ENCODE measurements at regions not wholly inside any gene's neighbourhood (a gene's known extent, or its start where the extent isn't known, plus 50 kb on each side); places are given as distances from the start of the nearest gene placed in this dataset.

DNA sequence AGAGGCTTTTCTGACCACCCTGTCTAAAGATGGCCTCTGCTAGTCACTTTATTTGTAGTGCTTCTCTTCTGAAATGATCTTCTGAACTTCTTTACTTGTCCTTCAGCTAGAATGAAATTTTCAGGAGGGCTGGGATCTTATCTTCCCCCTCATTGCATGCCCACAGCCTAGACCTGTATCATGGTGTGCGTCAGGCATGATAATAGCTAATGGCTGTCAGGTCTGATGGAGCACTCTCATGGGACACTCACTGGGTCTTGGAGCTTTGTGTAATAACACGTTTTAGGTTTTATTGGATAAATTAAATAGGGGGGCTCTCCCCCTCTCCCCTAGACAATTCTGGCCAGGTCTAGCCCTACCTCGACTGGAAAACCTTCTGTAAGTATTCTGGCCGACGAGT, 97.1 kb upstream of the NRXN3 start:
- DNase-seq (ENCODE audit: low read depth): no peak

DNA sequence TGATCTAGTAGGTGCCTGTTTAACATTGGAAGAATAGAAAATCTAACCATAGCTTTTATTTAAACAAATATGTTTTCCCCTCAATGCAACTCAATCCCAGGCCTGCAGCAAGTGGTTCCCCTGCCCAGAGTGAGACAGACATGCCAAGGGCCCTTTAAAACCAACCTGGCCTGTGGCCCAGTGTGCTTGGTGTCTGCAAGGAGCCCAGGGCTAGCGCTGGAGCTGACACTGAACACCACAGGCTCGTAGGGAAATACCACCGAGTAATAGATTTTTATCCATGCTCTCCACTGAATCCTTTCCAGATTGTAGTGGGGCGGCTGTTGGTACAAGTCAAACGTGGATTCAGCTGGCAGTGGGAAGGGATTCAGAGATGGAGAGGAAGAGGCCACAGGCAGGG, 95.6 kb upstream of the NRXN3 start:
- DNase-seq (ENCODE audit: low read depth): no peak

DNA sequence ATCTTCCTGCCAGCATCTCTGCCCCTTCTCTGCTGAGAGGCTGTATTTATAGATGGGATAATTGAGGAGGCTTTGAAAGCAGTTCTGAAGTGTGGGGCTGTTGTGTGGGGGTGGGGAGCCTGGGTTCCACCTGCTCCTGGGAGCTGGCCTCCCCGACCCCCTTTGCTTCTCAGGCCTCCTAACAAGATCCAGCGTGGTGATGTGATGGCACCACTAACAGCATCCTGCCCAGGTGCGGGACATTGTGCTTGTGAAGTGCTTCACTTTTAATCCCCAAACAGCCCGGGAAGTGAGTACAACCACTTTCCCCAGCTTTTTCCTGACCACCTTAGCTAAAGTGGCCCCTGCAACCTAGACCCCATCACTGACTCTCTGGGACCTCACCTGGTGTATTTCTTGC, 95.1 kb upstream of the NRXN3 start:
- no peak for DNase-seq (ENCODE audit: low read depth)

GRCh38 chr14:78075555-78076277, 94.5 kb upstream of the NRXN3 start:
- no peak for DNase-seq (ENCODE audit: low read depth)

DNA sequence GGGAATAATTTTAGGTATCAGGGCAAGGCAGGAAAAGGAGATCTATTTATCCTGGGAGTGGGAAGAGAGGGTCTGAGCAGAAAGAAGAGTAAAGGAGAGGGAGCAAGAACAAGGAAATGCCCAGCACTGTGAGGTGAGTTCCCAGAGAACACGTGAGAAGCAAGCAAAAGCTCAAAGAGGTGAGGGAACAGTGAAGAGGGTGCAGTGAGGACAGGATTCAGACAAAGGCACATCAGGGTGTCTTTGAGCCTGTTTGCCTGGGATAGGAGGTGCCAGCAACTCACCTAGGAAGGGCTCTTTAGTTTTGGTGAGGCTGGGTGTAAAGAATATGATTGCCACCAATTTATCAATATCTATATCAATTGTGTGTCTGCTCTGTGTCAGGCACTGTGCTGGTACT, 88.9 kb upstream of the NRXN3 start:
- no peak for DNase-seq (ENCODE audit: low read depth)

DNA sequence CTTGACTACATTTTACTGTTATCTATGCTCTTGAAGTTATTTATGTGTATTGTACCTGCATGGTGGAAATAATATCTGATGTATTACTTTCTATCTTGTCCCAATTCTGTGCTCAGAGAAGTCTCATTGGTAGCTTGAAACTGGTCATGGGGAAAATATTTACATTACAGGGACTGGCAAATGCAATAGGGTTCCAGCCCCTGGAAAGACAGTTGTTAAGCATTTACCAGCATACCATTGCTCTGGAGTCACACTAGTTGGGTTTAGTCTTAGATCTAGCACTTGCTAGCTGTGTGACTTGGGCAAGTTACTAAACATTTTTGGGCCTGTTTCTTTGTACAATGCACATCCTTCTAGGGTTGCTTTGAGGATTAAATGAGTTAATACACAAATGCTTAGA, 86.3 kb upstream of the NRXN3 start:
- DNase-seq (ENCODE audit: low read depth): no peak

DNA sequence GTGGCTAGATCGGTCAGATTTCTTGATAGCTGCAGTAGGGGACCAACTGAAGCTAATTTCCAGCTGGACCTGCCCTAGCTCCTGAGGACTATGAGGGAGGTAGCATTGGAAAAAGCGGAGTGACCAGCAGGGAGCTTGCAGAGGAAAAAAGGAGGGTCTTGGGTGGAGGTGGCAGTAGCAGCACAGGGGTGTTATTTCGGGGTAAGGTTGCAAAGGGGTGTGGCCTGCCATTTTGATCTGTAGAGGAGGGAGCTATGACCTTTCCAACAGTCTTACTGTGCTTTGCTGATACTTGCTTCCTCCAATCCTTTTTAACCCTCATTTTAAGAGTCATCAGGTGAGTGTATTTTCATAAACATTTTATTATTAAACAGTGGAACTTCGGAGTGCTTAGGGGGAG, 83.8 kb upstream of the NRXN3 start:
- DNase-seq (ENCODE audit: low read depth): no peak

- no peak for DNase-seq (ENCODE audit: low read depth)
These were observed 81.3 kb upstream of the NRXN3 start for GRCh38 chr14:78088916-78089315.

DNA sequence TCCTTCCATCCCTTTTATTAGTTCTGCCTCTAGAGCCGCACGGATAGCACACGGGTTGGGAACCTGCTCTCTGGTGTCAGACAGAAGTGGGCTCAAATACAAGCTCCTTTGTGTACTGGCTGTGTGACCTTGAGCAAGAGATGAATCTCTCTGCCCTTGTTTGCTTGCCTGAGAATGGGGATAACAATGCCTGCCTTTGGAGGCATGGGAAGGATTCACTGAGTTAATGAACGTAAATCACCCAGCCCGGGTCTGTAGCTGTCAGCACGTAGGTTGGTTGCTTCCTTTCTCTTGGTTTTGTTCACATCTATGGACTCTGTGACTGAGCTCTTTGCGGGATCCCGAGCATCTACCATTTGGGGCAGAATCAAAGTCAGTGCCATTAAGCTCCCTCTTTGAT, 79.3 kb upstream of the NRXN3 start:
- DNase-seq (ENCODE audit: low read depth): no peak

GRCh38 chr14:78091361-78091760, 78.8 kb upstream of the NRXN3 start:
- DNase-seq (ENCODE audit: low read depth): no peak

GRCh38 chr14:78092040-78092439, 78.1 kb upstream of the NRXN3 start:
- DNase-seq (ENCODE audit: low read depth): no peak

DNA sequence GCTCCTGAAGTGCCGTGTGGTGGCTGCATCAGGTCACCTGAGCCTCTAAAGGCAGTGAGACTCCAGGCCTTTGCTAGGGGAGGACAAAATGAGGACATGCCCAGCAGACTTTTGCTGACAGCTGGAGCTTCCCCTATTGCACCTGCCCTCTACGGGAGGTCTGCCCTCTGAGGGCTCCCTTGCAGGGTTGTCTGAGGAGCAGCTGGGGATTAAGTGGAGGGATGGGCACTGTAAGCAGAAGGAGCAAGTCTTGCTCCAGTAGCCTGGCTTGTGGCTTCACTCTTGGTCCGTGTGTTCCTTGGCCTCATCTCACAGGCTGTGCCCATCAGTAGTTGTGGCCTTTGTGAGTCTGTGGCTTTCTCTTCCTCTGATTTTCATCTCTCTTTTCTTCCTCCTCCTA, 66.9 kb upstream of the NRXN3 start:
- no peak for DNase-seq (ENCODE audit: low read depth)

DNA sequence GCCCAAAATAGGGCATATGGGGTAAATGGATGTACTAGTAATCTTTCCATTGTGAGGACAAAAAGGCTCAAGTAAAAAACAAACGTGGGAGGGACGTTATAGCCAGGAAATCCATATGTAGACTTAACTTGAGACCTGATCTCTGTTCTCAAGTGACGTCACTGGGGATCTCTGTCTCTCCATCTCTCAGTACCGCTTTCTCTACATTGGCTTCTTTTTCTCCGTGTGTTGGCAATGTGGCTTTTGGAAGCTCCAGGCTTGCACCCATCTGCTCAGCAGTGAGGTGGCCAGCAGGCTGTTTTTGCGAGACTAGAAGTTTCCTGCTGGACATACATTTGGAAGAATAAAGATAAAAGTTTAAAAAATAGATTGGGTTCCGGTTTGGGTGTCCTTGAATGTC, 66.0 kb upstream of the NRXN3 start:
- no peak for DNase-seq (ENCODE audit: low read depth)

DNA sequence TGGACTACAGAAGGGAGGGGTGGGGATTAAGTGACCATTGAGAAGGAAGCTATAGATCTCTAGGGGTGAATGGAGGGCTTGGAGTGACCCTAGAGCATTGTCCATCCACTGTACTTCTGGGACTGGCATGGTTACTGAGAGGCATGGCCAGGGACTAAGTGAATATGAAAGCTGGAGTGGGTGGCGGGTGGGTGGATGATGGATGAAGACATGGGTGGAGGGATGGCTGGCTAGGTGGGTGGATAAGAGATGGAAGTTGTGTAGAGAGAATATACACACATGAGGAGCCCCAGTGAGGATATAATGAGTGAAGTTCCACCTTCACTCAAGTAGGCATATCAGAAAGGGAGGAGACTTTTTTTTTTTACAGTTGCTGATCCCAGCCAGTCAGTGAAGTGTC, 65.5 kb upstream of the NRXN3 start:
- no peak for DNase-seq (ENCODE audit: low read depth)

GRCh38 chr14:78106381-78106780, 63.8 kb upstream of the NRXN3 start:
- no peak for DNase-seq (ENCODE audit: low read depth)

- no peak for DNase-seq (ENCODE audit: low read depth)
These were observed 63.0 kb upstream of the NRXN3 start for GRCh38 chr14:78107166-78107565.

DNA sequence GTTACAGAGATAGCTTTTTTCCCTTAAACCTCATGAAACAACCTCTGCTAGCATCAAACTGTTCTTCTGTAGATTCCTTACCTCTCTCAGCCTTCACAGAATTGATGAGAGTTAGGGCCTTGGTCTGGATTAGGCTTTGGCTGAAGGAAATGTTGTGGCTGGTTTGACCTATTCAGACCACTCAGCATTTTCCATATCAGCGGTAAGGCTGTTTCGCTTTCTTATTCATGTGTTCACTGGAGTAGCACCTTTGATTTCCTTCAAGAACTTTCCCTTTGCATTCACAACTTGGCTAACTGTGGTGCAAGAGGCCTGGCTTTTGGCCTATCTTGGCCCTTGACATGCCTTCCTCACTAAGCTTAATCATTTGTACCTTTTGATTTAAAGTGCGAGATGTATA, 50.7 kb upstream of the NRXN3 start:
- DNase-seq (ENCODE audit: low read depth): no peak

Measured in Daoy (cell line).